SHP77 treated with DMSO at 0.1 percent for 48 hours (cell line): ENCODE measurements at regions not wholly inside any gene's neighbourhood (a gene's known extent, or its start where the extent isn't known, plus 50 kb on each side); places are given as distances from the start of the nearest gene placed in this dataset.
A peak's percentile ranks its signal among the peaks of the same experiment; 100 is the strongest.

Experiments used
- DNase-seq: peaks from one replicate; lab custom pipeline; 2025; lab: John Stamatoyannopoulos, UW

GRCh38 chr7:95668504-95669018 is 72.2 kb upstream of the PDK4 start:
- DNase-seq, result no peak

GRCh38 chr7:95662987-95663386 is 66.7 kb upstream of the PDK4 start:
- DNase-seq, result no peak

- no peak for DNase-seq
These were observed 63.7 kb upstream of the PDK4 start for GRCh38 chr7:95660023-95660434.

- DNase-seq, result no peak
These were observed 62.4 kb upstream of the PDK4 start for GRCh38 chr7:95658676-95659075.

- no peak for DNase-seq
These were observed 53.2 kb upstream of the PDK4 start for GRCh38 chr7:95649546-95649945.

- DNase-seq, result peak; percentile 90
These were observed 50.0 kb upstream of the PDK4 start for GRCh38 chr7:95646350-95646749.
